Sigmoid colon (tissue), 6 donors: ENCODE measurements at regions not wholly inside any gene's neighbourhood (a gene's known extent, or its start where the extent isn't known, plus 50 kb on each side); places are given as distances from the start of the nearest gene placed in this dataset.
"Not testable (repeated sequence)": the region's sequence is repeated elsewhere in the genome, so short reads cannot be mapped to it uniquely, and the experiment has no call there.

Experiments
- DNase-seq: peaks from one replicate; pipeline ENCODE4 v3.0.0-alpha.2; 2019
- H3K27ac ChIP-seq, 4 donors: fragments of 200-600 bp; sonication (generic); one replicate each; pipeline ENCODE4 v1.5.1; 2016 to 2019; ENCODE audit warnings: mild to moderate bottlenecking in 1 of 4
- H3K27me3 ChIP-seq, 3 donors: fragments of 200-600 bp; sonication (generic); one replicate each; pipeline ENCODE4 v1.5.1; 2019; ENCODE audit warnings: mild to moderate bottlenecking in 1 of 3
- H3K36me3 ChIP-seq, 4 donors: fragments of 200-600 bp; sonication (generic); one replicate each; pipeline ENCODE4 v1.5.1; 2016 to 2019
- H3K4me1 ChIP-seq, 4 donors: fragments of 200-600 bp; sonication (generic); one replicate each; pipeline ENCODE4 v1.5.1; 2017 to 2019
- H3K4me3 ChIP-seq, 4 donors: fragments of 200-600 bp; sonication (generic); one replicate each; pipeline ENCODE4 v1.5.1; 2017 to 2019; ENCODE audit warnings: mild to moderate bottlenecking in 2 of 4, moderate library complexity in 1 of 4
- H3K9me3 ChIP-seq, 4 donors: fragments of 200-600 bp in 3 of 4; sonication (generic) in 3 of 4; one replicate each; pipeline versions ENCODE4 v1.5.1 to v1.6.1; 2013 to 2019
- EP300 ChIP-seq, 4 donors: sonication (generic); formaldehyde crosslinking; IDR thresholded peaks; one replicate each; pipeline ENCODE4 v1.6.1; 2017; ENCODE audit warnings: antibody characterized with exemption in 4 of 4
- POLR2A ChIP-seq, 2 donors: fragments of 450-650 bp; IDR thresholded peaks; one replicate each; pipeline ENCODE4 v1.6.1; 2016; ENCODE audit warnings: antibody characterized with exemption in 2 of 2, mild to moderate bottlenecking in 2 of 2, moderate library complexity in 2 of 2
- POLR2AphosphoS5 ChIP-seq, 4 donors: sonication (generic); formaldehyde crosslinking; IDR thresholded peaks; one replicate each; pipeline ENCODE4 v1.6.1; 2017; ENCODE audit warnings: antibody characterized with exemption in 4 of 4
- WGBS, 2 donors: extraction: QIAGEN DNeasy Blood & Tissue Kit; methylation state at CpG; one replicate each; pipeline ENCODE4 v1.1.7; 2013; 5-methylcytosine and 5-hydroxymethylcytosine counted together
- intact Hi-C: fragments of 100-400 bp; cut with DNase I; formaldehyde crosslinking; loops from one replicate; pipeline ENCODE4 v1.15.1; 2023
- TF ChIP-seq, protein P1 (sequence below), 4 experiments: fragments of 450-650 bp in 3 of 4; fragments of 200-600 bp in 1 of 4; IDR thresholded peaks; one replicate each; pipeline ENCODE4 v1.5.1; 2016 to 2019; ENCODE audit warnings: antibody characterized with exemption in 4 of 4, mild to moderate bottlenecking in 3 of 4, moderate library complexity in 2 of 4
- donor health status: healthy with polysubstance abuse.
- donor health status: healthy.

DNA sequence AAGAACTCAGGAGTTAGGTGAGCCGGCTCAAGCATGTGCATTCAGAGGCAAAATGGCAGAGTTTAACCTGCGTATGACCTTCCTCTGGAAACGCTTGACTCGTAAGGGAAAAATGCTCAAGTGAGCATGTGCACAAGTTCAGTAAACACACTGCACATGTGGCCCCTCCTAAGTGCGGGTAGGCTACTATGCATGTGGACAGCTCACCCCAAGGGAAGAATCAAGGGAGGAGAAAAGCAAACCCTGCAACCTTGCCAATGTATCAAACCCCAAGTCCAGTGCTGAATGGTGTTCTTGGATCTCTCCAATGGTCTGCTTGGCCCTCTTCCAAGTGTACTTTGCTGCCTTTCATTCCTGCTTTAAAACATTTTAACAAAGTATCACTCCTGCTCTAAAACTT, 407.1 kb downstream of the ADAM29 start:
- no peaks in the 10 kb centered on the region for H3K4me1 ChIP-seq
- 82 to 92% methylated on average over 5 of the region's 5 CpGs for WGBS, 2 donors

DNA sequence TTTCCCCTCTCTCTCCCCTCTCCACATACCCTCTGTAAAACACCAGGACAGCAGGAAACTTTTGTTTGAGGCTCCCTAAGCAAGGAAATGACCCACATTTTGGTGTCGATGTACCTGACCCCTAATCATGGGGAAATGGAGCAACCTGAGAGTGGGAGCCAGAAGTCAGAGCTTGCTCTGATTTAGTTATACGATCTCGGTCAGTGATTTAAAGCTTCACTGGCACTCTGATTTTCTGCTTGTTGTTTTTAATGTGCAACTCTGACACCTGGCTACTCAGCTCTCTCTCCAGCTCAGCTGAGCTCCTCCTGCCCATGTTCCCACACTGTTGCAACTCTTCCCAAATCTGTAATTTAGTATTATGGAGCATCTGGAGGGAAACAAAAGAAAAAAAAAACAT, 408.6 kb downstream of the ADAM29 start:
- intact Hi-C loops = no loop called here
- Histone ChIP-seq H3K9me3 (peaks cover 0 to 3% (median 0%) of the 10 kb centered on the region in 4 donors), H3K4me1 (no peaks in the 10 kb centered on the region), H3K36me3 (no peaks in the 10 kb centered on the region), H3K27ac (no peak overlapping the region), H3K4me3 (no peak overlapping the region), H3K27me3 (no peaks in the 10 kb centered on the region)
- 73 to 79% methylated on average over 3 of the region's 3 CpGs for WGBS, 2 donors
- TF ChIP-seq POLR2A (IDR thresholded peaks at IDR 0.05) (no peak), POLR2AphosphoS5 (IDR thresholded peaks at IDR 0.05) (no peak), EP300 (IDR thresholded peaks at IDR 0.05) (no peak)
- TF ChIP-seq, protein P1, sequence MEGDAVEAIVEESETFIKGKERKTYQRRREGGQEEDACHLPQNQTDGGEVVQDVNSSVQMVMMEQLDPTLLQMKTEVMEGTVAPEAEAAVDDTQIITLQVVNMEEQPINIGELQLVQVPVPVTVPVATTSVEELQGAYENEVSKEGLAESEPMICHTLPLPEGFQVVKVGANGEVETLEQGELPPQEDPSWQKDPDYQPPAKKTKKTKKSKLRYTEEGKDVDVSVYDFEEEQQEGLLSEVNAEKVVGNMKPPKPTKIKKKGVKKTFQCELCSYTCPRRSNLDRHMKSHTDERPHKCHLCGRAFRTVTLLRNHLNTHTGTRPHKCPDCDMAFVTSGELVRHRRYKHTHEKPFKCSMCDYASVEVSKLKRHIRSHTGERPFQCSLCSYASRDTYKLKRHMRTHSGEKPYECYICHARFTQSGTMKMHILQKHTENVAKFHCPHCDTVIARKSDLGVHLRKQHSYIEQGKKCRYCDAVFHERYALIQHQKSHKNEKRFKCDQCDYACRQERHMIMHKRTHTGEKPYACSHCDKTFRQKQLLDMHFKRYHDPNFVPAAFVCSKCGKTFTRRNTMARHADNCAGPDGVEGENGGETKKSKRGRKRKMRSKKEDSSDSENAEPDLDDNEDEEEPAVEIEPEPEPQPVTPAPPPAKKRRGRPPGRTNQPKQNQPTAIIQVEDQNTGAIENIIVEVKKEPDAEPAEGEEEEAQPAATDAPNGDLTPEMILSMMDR (IDR thresholded peaks at IDR 0.05) = no peak
- no peak for DNase-seq

More for the DNA sequence above, 407.1 kb downstream of the ADAM29 start:
- no peak for DNase-seq
- Histone ChIP-seq H3K4me3 (no peak overlapping the region), H3K9me3 (peaks cover 0 to 3% (median 0%) of the 10 kb centered on the region in 4 donors), H3K27ac (no peak overlapping the region), H3K36me3 (no peaks in the 10 kb centered on the region), H3K27me3 (no peaks in the 10 kb centered on the region)
- TF ChIP-seq EP300 (IDR thresholded peaks at IDR 0.05) (no peak), POLR2AphosphoS5 (IDR thresholded peaks at IDR 0.05) (no peak), POLR2A (IDR thresholded peaks at IDR 0.05) (no peak)
- TF ChIP-seq, protein P1 (IDR thresholded peaks at IDR 0.05) = no peak
- intact Hi-C loops = no loop called here

DNA sequence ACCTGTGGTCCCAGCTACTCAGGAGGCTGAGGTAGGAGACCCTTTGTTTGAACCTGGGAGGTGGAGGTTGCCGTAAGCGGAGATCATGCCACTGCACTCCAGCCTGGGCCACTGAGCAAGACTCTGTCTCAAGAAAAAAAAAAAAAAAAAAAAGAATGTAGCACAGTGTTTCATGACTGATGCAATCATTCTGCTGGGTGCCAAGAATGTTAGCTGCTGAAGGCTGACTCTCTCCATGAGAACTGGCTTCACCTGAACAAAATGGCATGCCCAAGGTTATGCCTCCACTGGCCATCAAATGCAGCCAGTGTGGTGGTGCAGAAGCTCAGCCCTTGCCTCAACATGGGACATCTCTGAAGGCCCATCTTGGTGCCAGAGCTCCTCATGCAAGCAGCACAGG, 412.1 kb downstream of the ADAM29 start:
- 94 to 99% methylated on average over 2 of the region's 2 CpGs for WGBS, 2 donors
- intact Hi-C loops = no loop called here
- Histone ChIP-seq H3K4me3 (no peak overlapping the region), H3K27me3 (no peaks in the 10 kb centered on the region), H3K9me3 (peaks cover 0 to 3% (median 0%) of the 10 kb centered on the region in 4 donors), H3K27ac (no peak overlapping the region), H3K36me3 (no peaks in the 10 kb centered on the region), H3K4me1 (no peaks in the 10 kb centered on the region)
- TF ChIP-seq POLR2A (IDR thresholded peaks at IDR 0.05) (no peak), POLR2AphosphoS5 (IDR thresholded peaks at IDR 0.05) (no peak), EP300 (IDR thresholded peaks at IDR 0.05) (no peak)
- TF ChIP-seq, protein P1 (IDR thresholded peaks at IDR 0.05) = no peak
- DNase-seq = no peak

DNA sequence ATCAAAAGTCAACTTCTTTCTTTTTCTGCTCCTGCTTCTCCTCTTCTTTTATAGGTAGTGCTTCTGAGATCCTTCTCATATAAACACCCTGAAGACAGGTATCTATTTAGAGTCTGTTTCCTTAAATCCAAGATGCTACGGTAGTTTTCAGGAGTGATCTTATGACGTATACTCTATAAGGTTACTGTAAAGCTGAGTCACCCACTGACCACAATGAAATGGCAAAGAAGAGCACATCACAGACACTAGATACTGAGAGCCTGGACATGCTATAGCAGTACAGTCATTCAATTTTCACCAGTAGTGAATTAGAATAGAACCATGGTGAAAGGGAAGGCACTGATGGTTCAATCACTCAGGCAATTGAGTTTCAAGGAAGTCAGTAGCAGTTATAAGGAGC, 412.5 kb downstream of the ADAM29 start:
- intact Hi-C loops = no loop called here
- no peak for TF ChIP-seq EP300 (IDR thresholded peaks at IDR 0.05)
- TF ChIP-seq, protein P1 (IDR thresholded peaks at IDR 0.05) = no peak
- TF ChIP-seq POLR2A (IDR thresholded peaks at IDR 0.05) = no peak
- TF ChIP-seq POLR2AphosphoS5 (IDR thresholded peaks at IDR 0.05) = no peak
- no peaks in the 10 kb centered on the region for H3K27me3 ChIP-seq
- no peak overlapping the region for H3K27ac ChIP-seq
- 72 to 90% methylated on average over 2 of the region's 2 CpGs for WGBS, 2 donors
- H3K36me3 ChIP-seq = no peaks in the 10 kb centered on the region
- no peaks in the 10 kb centered on the region for H3K9me3 ChIP-seq
- no peak for DNase-seq
- no peaks in the 10 kb centered on the region for H3K4me1 ChIP-seq
- H3K4me3 ChIP-seq = no peak overlapping the region

DNA sequence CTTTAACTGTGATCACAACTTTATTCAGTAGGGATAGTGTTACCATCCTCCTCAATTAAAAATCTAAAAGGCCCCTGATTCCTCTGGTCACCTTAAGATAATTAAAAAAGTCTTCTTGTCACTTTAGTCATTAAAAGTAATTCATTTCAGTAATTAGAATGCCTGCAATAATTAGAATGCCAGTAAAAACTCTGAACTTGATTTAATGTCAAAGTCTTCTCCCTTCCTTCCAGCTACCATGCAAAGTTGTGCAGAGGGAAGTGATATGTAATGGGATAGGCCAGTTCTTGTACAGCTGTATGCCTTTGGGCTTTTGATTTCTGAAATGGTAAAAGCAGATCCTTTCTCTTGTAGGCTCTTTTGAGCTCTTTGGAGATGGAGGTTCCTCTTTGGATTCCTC, 417.2 kb downstream of the ADAM29 start:
- H3K4me1 ChIP-seq = no peaks in the 10 kb centered on the region
- no peaks in the 10 kb centered on the region for H3K36me3 ChIP-seq
- no peaks in the 10 kb centered on the region for H3K27me3 ChIP-seq
- intact Hi-C loops = no loop called here
- DNase-seq = no peak
- TF ChIP-seq POLR2AphosphoS5 (IDR thresholded peaks at IDR 0.05) (no peak), EP300 (IDR thresholded peaks at IDR 0.05) (no peak), POLR2A (IDR thresholded peaks at IDR 0.05) (no peak)
- TF ChIP-seq, protein P1 (IDR thresholded peaks at IDR 0.05) = no peak
- H3K9me3 ChIP-seq = no peaks in the 10 kb centered on the region
- no peak overlapping the region for H3K27ac ChIP-seq
- H3K4me3 ChIP-seq = no peak overlapping the region

DNA sequence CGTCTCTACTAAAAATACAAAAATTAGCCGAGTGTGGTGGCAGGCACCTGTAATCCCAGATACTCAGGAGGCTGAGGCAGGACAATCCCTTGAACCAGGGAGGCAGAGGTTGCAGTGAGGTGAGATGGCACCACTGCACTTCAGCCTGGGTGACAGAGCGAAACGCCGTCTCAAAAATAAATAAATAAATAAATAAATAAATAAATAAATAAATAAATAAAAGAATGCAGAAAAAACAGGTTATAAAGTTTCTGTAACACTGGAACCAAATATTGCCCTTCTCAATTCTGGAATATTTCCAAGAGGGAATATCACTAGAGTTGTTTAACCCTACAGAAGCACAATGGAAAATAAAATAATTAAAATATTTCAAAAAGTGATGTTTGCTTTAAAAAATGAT, 418.4 kb downstream of the ADAM29 start:
- H3K9me3 ChIP-seq, DNase-seq, H3K36me3 ChIP-seq, intact Hi-C loops, H3K4me1 ChIP-seq, H3K4me3 ChIP-seq, H3K27me3 ChIP-seq, H3K27ac ChIP-seq: not testable (repeated sequence)
- 95 to 98% methylated on average over 5 of the region's 5 CpGs for WGBS, 2 donors
